H1 (cell line): ENCODE measurements at regions not wholly inside any gene's neighbourhood (a gene's known extent, or its start where the extent isn't known, plus 50 kb on each side); places are given as distances from the start of the nearest gene placed in this dataset.
"Not testable (repeated sequence)": the region's sequence is repeated elsewhere in the genome, so short reads cannot be mapped to it uniquely, and the experiment has no call there.

Experiments used
- CTCF ChIA-PET: fragments of 300-600 bp; sonication (Branson Sonifier 250); formaldehyde crosslinking; loops from one replicate; lab custom pipeline; 2021; ENCODE audit not compliant: partially characterized antibody; lab: Charles Lee
- POLR2A ChIA-PET: fragments of 300-600 bp; sonication (Branson Sonifier 250); formaldehyde crosslinking; loops from one replicate; lab custom pipeline; 2021; ENCODE audit warnings: inconsistent platforms; ENCODE audit not compliant: partially characterized antibody; lab: Charles Lee
- DNase-seq, 2 experiments: peaks; one replicate each; pipeline versions ENCODE4 v3.0.0 to v3.0.0-alpha.2; 2010 to 2022; ENCODE audit warnings: low spot score in 2 of 2, low read depth in 1 of 2, mixed read lengths in 1 of 2
- FAIRE-seq: peaks from 2 replicates; lab custom pipeline; 2011; peaks lifted over from hg19 to GRCh38; lab: Jason Lieb, UNC
- H2AFZ ChIP-seq: 2 replicates; pipeline ENCODE4 v1.8.1; 2012; ENCODE audit warnings: low read length, inconsistent platforms
- H2AK5ac ChIP-seq: 2 replicates; pipeline ENCODE4 v1.6.1; 2013; ENCODE audit warnings: low read depth, low read length
- H2BK120ac ChIP-seq: replicated peaks from 2 replicates; pipeline ENCODE3; 2013; ENCODE audit warnings: low read depth, low read length, inconsistent platforms
- H2BK12ac ChIP-seq: 2 replicates; pipeline ENCODE4 v1.6.1; 2013; ENCODE audit warnings: low read depth, low read length
- H2BK15ac ChIP-seq: 2 replicates; pipeline ENCODE4 v1.6.1; 2013; ENCODE audit warnings: low read length
- H2BK20ac ChIP-seq: 2 replicates; pipeline ENCODE4 v1.6.1; 2013; ENCODE audit warnings: low read length
- H2BK5ac ChIP-seq: 2 replicates; pipeline ENCODE4 v1.6.1; 2013; ENCODE audit warnings: low read depth, low read length
- H3K14ac ChIP-seq: 2 replicates; pipeline ENCODE4 v1.6.1; 2013; ENCODE audit warnings: inconsistent platforms; ENCODE audit not compliant: insufficient read length
- H3K18ac ChIP-seq: 2 replicates; pipeline ENCODE4 v1.6.1; 2013; ENCODE audit warnings: low read length; ENCODE audit errors: extremely low read depth
- H3K23ac ChIP-seq: 2 replicates; pipeline ENCODE4 v1.6.1; 2013; ENCODE audit warnings: inconsistent platforms; ENCODE audit not compliant: insufficient read length
- H3K23me2 ChIP-seq: 2 replicates; pipeline ENCODE4 v1.6.1; 2013; ENCODE audit warnings: low read depth, low read length
- H3K27ac ChIP-seq: 2 replicates; pipeline ENCODE4 v1.6.1; 2011; ENCODE audit warnings: low read depth, low read length, inconsistent platforms
- H3K27me3 ChIP-seq, 4 experiments: replicated peaks in 1 of 4; 1 replicate in 1 of 4; 2 replicates in 3 of 4; pipeline versions ENCODE4 v1.6.1 to v1.8.1; 2011 to 2013; ENCODE audit warnings: low read length in 3 of 4, mild to moderate bottlenecking in 3 of 4, inconsistent platforms in 2 of 4, mixed read lengths in 2 of 4, moderate library complexity in 1 of 4; ENCODE audit not compliant: control insufficient read depth in 3 of 4, insufficient read depth in 3 of 4; ENCODE audit errors: extremely low read depth in 1 of 4
- H3K36me3 ChIP-seq, 4 experiments: 2 replicates each; pipeline versions ENCODE4 v1.6.1 to v1.8.1; 2011 to 2013; ENCODE audit warnings: mild to moderate bottlenecking in 4 of 4, low read length in 3 of 4, moderate library complexity in 2 of 4, control low read depth in 1 of 4, inconsistent platforms in 1 of 4; ENCODE audit not compliant: insufficient read depth in 4 of 4, control insufficient read depth in 2 of 4
- H3K4ac ChIP-seq: replicated peaks from 2 replicates; pipeline ENCODE3; 2013; ENCODE audit warnings: low read length, low read depth, mixed read lengths, inconsistent platforms; ENCODE audit not compliant: insufficient read length
- H3K4me1 ChIP-seq, 4 experiments: replicated peaks in 1 of 4; 1 replicate in 1 of 4; 2 replicates in 3 of 4; pipeline versions ENCODE4 v1.6.1 to v1.8.1; 2011 to 2013; ENCODE audit warnings: low read length in 3 of 4, inconsistent platforms in 2 of 4, mixed read lengths in 1 of 4; ENCODE audit not compliant: insufficient read depth in 4 of 4, control insufficient read depth in 3 of 4
- H3K4me2 ChIP-seq, 2 experiments: 2 replicates each; pipeline versions ENCODE4 v1.6.1 to v1.8.1; 2011 to 2013; ENCODE audit warnings: low read depth in 2 of 2, low read length in 2 of 2, control low read depth in 1 of 2, inconsistent platforms in 1 of 2, mild to moderate bottlenecking in 1 of 2; ENCODE audit not compliant: insufficient read depth in 1 of 2
- H3K4me3 ChIP-seq, 4 experiments: fragments of 200-600, 300-600 bp in 1 of 4; sonication (generic), shearing (Covaris generic), sonication (Bioruptor Twin) in 1 of 4; 2 replicates each; pipeline versions ENCODE4 v1.5.1 to v1.8.1; 2011 to 2016; ENCODE audit warnings: low read length in 4 of 4, low read depth in 3 of 4, control low read depth in 2 of 4, inconsistent platforms in 2 of 4, mild to moderate bottlenecking in 2 of 4, mixed read lengths in 1 of 4, moderate library complexity in 1 of 4; ENCODE audit not compliant: insufficient read depth in 2 of 4; ENCODE audit errors: extremely low read depth in 1 of 4
- H3K56ac ChIP-seq: replicated peaks from 2 replicates; pipeline ENCODE3; 2013; ENCODE audit warnings: low read depth, mild to moderate bottlenecking, mixed read lengths, low read length, inconsistent platforms; ENCODE audit not compliant: insufficient read length
- H3K79me1 ChIP-seq: 2 replicates; pipeline ENCODE4 v1.6.1; 2013; ENCODE audit warnings: low read depth, low read length, control low read depth
- H3K79me2 ChIP-seq, 2 experiments: 2 replicates each; pipeline versions ENCODE4 v1.6.1 to v1.8.1; 2012 to 2013; ENCODE audit warnings: low read length in 2 of 2, mild to moderate bottlenecking in 2 of 2, inconsistent platforms in 1 of 2; ENCODE audit not compliant: insufficient read depth in 2 of 2, control insufficient read depth in 1 of 2
- H3K9ac ChIP-seq, 4 experiments: replicated peaks in 1 of 4; 1 replicate in 1 of 4; 2 replicates in 3 of 4; pipeline versions ENCODE4 v1.6.1 to v1.8.1; 2011 to 2013; ENCODE audit warnings: low read depth in 3 of 4, low read length in 3 of 4, control low read depth in 2 of 4, mild to moderate bottlenecking in 2 of 4, moderate library complexity in 2 of 4, inconsistent platforms in 1 of 4; ENCODE audit errors: extremely low read depth in 1 of 4
- H3K9me3 ChIP-seq, 2 experiments: 2 replicates each; pipeline versions ENCODE4 v1.6.1 to v1.8.1; 2012 to 2013; ENCODE audit warnings: mild to moderate bottlenecking in 2 of 2, moderate library complexity in 2 of 2, control low read depth in 1 of 2, inconsistent platforms in 1 of 2, low read depth in 1 of 2, low read length in 1 of 2, mixed read lengths in 1 of 2; ENCODE audit not compliant: insufficient read depth in 2 of 2
- H4K20me1 ChIP-seq, 2 experiments: replicated peaks in 1 of 2; 2 replicates each; pipeline versions ENCODE3 to v1.8.1; 2011 to 2013; ENCODE audit warnings: inconsistent platforms in 2 of 2, low read length in 2 of 2, mild to moderate bottlenecking in 1 of 2; ENCODE audit not compliant: insufficient read depth in 2 of 2, control insufficient read depth in 1 of 2
- H4K5ac ChIP-seq: 2 replicates; pipeline ENCODE4 v1.6.1; 2013; ENCODE audit warnings: low read length, low read depth, mixed read lengths, inconsistent platforms; ENCODE audit not compliant: insufficient read length
- H4K8ac ChIP-seq: 2 replicates; pipeline ENCODE4 v1.8.0; 2013; ENCODE audit warnings: mild to moderate bottlenecking, moderate library complexity, low read length, inconsistent platforms; ENCODE audit not compliant: insufficient read depth; ENCODE audit errors: extremely low read depth
- H4K91ac ChIP-seq: replicated peaks from 2 replicates; pipeline ENCODE3; 2013; ENCODE audit warnings: low read length, mixed read lengths, inconsistent platforms; ENCODE audit not compliant: insufficient read length
- ASH2L ChIP-seq: fragments of 200-600, 300-600 bp; sonication (generic); IDR thresholded peaks from one replicate; pipeline ENCODE4 v1.7.1; 2017; ENCODE audit warnings: low read length
- RFX5 ChIP-seq: IDR thresholded peaks from 2 replicates; pipeline ENCODE4 v1.6.1; 2011; ENCODE audit warnings: low read depth, low read length, improper control_type of control experiment, borderline replicate concordance
- TCF12 ChIP-seq: IDR thresholded peaks from 2 replicates; pipeline ENCODE4 v1.6.1; 2011; ENCODE audit warnings: low read depth, mild to moderate bottlenecking, low read length

- TF ChIP-seq RFX5 = no peak
- no peak for TF ChIP-seq ASH2L
- no peak for TF ChIP-seq TCF12
These were observed 101.3 kb upstream of the GALNT15 start (continued) for GRCh38 chr3:16073203-16073602.

- H3K36me3 ChIP-seq, H2AFZ ChIP-seq, H2BK120ac ChIP-seq, H4K5ac ChIP-seq, H3K9me3 ChIP-seq, H3K9ac ChIP-seq, H3K23ac ChIP-seq, H3K27ac ChIP-seq, H3K4me3 ChIP-seq, FAIRE-seq, H4K20me1 ChIP-seq, H2AK5ac ChIP-seq, H3K27me3 ChIP-seq, H2BK5ac ChIP-seq, H3K79me2 ChIP-seq, H3K18ac ChIP-seq, H2BK20ac ChIP-seq, H3K4me2 ChIP-seq, POLR2A ChIA-PET, H3K4ac ChIP-seq, H4K91ac ChIP-seq, H4K8ac ChIP-seq, H3K14ac ChIP-seq, H3K4me1 ChIP-seq, DNase-seq, H3K79me1 ChIP-seq, H3K56ac ChIP-seq, H2BK12ac ChIP-seq, H2BK15ac ChIP-seq, H3K23me2 ChIP-seq: not testable (repeated sequence)
- CTCF ChIA-PET = interaction anchor here (0.6 to 0.8 kb wide), 2 partner anchors 10 to 574 kb away, joined by 3 to 4 read pairs; no protein-coding TSS in a partner anchor
These were observed 100.3 kb upstream of the GALNT15 start for GRCh38 chr3:16073990-16074671.
